Vagina (tissue), 2 donors: ENCODE measurements at regions not wholly inside any gene's neighbourhood (a gene's known extent, or its start where the extent isn't known, plus 50 kb on each side); places are given as distances from the start of the nearest gene placed in this dataset.

ENCODE experiments used
- DNase-seq, 2 donors: peaks; one replicate each; pipeline ENCODE4 v3.0.0-alpha.2; 2017; ENCODE audit errors: extremely low spot score in 2 of 2
- H3K27ac ChIP-seq: fragments of 200-600 bp; sonication (generic); one replicate; pipeline ENCODE4 v1.5.1; 2019
- H3K27me3 ChIP-seq: fragments of 200-600 bp; sonication (generic); one replicate; pipeline ENCODE4 v1.5.1; 2019
- H3K36me3 ChIP-seq, 2 donors: fragments of 200-600 bp; sonication (generic); one replicate each; pipeline ENCODE4 v1.5.1; 2017 to 2019
- H3K4me1 ChIP-seq: fragments of 200-600 bp; sonication (generic); one replicate; pipeline ENCODE4 v1.5.1; 2019
- H3K4me3 ChIP-seq, 2 donors: fragments of 200-600 bp; sonication (generic); 1 replicate in 1 of 2; 2 replicates in 1 of 2; pipeline ENCODE4 v1.5.1; 2016 to 2019
- H3K9me3 ChIP-seq: fragments of 200-600 bp; sonication (generic); one replicate; pipeline ENCODE4 v1.5.1; 2019
- CTCF ChIP-seq, 3 experiments: fragments of 450-650 bp in 2 of 3; fragments of 200-600 bp in 1 of 3; sonication (generic) in 1 of 3; IDR thresholded peaks; one replicate each; pipeline ENCODE4 v1.5.1; 2017 to 2019; ENCODE audit warnings: antibody characterized with exemption in 3 of 3, mild to moderate bottlenecking in 2 of 3, moderate library complexity in 2 of 3
- POLR2A ChIP-seq, 2 donors: fragments of 450-650 bp; IDR thresholded peaks; one replicate each; pipeline ENCODE4 v1.6.1; 2017; ENCODE audit warnings: antibody characterized with exemption in 2 of 2, mild to moderate bottlenecking in 2 of 2, moderate library complexity in 2 of 2
- POLR2AphosphoS5 ChIP-seq, 2 donors: sonication (generic); formaldehyde crosslinking; IDR thresholded peaks; one replicate each; pipeline ENCODE4 v1.9.0; 2017; ENCODE audit warnings: antibody characterized with exemption in 2 of 2, mild to moderate bottlenecking in 2 of 2, low read depth in 1 of 2; ENCODE audit not compliant: insufficient read depth in 1 of 2
- intact Hi-C: fragments of 100-400 bp; cut with DNase I; formaldehyde crosslinking; loops from one replicate; pipeline ENCODE4 v1.15.1; 2023

- intact Hi-C loops, result no loop called here
- DNase-seq, result no peak
Observed at GRCh38 chr2:121059651-121060649, 225.1 kb downstream of the TFCP2L1 start.

GRCh38 chr2:121061633-121062032, 223.4 kb downstream of the TFCP2L1 start:
- no peak overlapping the region for H3K27ac ChIP-seq
- H3K36me3 ChIP-seq, result no peaks in the 10 kb centered on the region
- intact Hi-C loops, result no loop called here
- no peaks in the 10 kb centered on the region for H3K27me3 ChIP-seq
- no peak for DNase-seq
- H3K4me1 ChIP-seq, result no peaks in the 10 kb centered on the region
- no peaks in the 10 kb centered on the region for H3K9me3 ChIP-seq
- no peak for TF ChIP-seq POLR2AphosphoS5 (IDR thresholded peaks at IDR 0.05; ENCODE audit: insufficient read depth in 1 of 2, low read depth in 1 of 2)
- TF ChIP-seq CTCF (IDR thresholded peaks at IDR 0.05), result no peak
- TF ChIP-seq POLR2A (IDR thresholded peaks at IDR 0.05), result no peak
- no peak overlapping the region for H3K4me3 ChIP-seq

More at GRCh38 chr2:121059651-121060649, 225.1 kb downstream of the TFCP2L1 start:
- TF ChIP-seq POLR2AphosphoS5 (IDR thresholded peaks at IDR 0.05; ENCODE audit: insufficient read depth in 1 of 2, low read depth in 1 of 2) (no peak), POLR2A (IDR thresholded peaks at IDR 0.05) (no peak), CTCF (IDR thresholded peaks at IDR 0.05) (no peak)
- Histone ChIP-seq H3K27me3 (no peaks in the 10 kb centered on the region), H3K9me3 (no peaks in the 10 kb centered on the region), H3K4me1 (no peaks in the 10 kb centered on the region), H3K36me3 (no peaks in the 10 kb centered on the region), H3K27ac (no peak overlapping the region), H3K4me3 (no peak overlapping the region)

- H3K4me1 ChIP-seq, result no peaks in the 10 kb centered on the region
- no peak overlapping the region for H3K27ac ChIP-seq
- no peaks in the 10 kb centered on the region for H3K9me3 ChIP-seq
- no peaks in the 10 kb centered on the region for H3K36me3 ChIP-seq
- DNase-seq, result no peak
- intact Hi-C loops, result no loop called here
- TF ChIP-seq POLR2AphosphoS5 (IDR thresholded peaks at IDR 0.05; ENCODE audit: insufficient read depth in 1 of 2, low read depth in 1 of 2) (no peak), CTCF (IDR thresholded peaks at IDR 0.05) (no peak), POLR2A (IDR thresholded peaks at IDR 0.05) (no peak)
- H3K4me3 ChIP-seq, result no peak overlapping the region
- H3K27me3 ChIP-seq, result no peaks in the 10 kb centered on the region
Observed at GRCh38 chr2:121063471-121063870, 221.5 kb downstream of the TFCP2L1 start.

GRCh38 chr2:121064186-121064585, 220.8 kb downstream of the TFCP2L1 start:
- DNase-seq, result no peak
- Histone ChIP-seq H3K36me3 (no peaks in the 10 kb centered on the region), H3K4me1 (no peaks in the 10 kb centered on the region), H3K4me3 (no peak overlapping the region), H3K27ac (no peak overlapping the region), H3K27me3 (no peaks in the 10 kb centered on the region), H3K9me3 (no peaks in the 10 kb centered on the region)
- TF ChIP-seq POLR2AphosphoS5 (IDR thresholded peaks at IDR 0.05; ENCODE audit: insufficient read depth in 1 of 2, low read depth in 1 of 2) (no peak), POLR2A (IDR thresholded peaks at IDR 0.05) (no peak), CTCF (IDR thresholded peaks at IDR 0.05) (no peak)
- intact Hi-C loops, result no loop called here

GRCh38 chr2:121065239-121065638, 219.8 kb downstream of the TFCP2L1 start:
- no peak for TF ChIP-seq CTCF (IDR thresholded peaks at IDR 0.05)
- no peak for TF ChIP-seq POLR2AphosphoS5 (IDR thresholded peaks at IDR 0.05; ENCODE audit: insufficient read depth in 1 of 2, low read depth in 1 of 2)
- no peak for TF ChIP-seq POLR2A (IDR thresholded peaks at IDR 0.05)
- no peak for DNase-seq
- intact Hi-C loops, result no loop called here
- Histone ChIP-seq H3K9me3 (no peaks in the 10 kb centered on the region), H3K36me3 (no peaks in the 10 kb centered on the region), H3K27ac (no peak overlapping the region), H3K27me3 (no peaks in the 10 kb centered on the region), H3K4me1 (no peaks in the 10 kb centered on the region), H3K4me3 (no peak overlapping the region)
